GM19043 (cell line): ENCODE measurements at regions not wholly inside any gene's neighbourhood (a gene's known extent, or its start where the extent isn't known, plus 50 kb on each side); places are given as distances from the start of the nearest gene placed in this dataset.

Experiments
- ATAC-seq: cut with Tn5 transposase; IDR thresholded peaks from one replicate; pipeline ENCODE4 v1.9.1; 2021; ENCODE audit warnings: low read depth; ENCODE audit not compliant: unreplicated experiment

DNA sequence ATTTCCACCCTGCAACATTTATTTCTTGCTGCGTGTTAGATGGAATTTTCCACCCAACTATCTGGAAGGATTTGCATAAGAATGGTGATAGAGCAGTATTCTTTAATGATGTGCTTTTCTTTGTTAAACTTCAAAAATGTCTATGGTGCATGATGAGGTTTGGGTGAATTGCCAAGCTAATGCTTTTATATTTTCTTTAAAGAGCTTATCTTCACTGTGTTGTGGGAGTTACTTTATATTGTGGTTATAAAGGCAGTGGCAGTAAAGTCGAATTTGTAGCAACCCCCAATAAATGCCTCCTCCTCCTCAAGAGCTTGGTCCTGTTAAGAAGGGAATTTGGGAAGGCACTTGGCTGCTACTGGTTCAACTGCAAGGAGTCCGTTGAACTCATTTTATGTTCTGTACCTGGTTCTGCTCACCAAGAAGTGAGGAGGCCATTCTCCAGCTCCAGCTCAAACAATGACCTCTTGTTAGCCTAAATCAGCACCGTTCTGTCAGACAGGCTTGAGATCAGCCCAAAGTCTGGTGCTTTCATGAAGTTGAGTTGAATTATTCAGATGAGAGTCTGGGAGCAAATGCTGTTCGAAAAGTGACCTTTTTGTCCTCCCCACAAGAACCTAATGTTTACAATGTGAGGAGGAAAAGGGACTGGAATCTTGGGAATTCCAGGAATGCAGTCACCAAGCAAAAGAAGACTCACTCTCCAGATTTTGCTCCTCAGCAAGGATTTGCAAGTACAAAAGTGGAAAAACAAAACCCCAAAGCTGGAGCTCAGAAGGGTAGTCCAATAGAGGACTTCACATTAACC lies 217.0 kb downstream of the TMEM38B start:
- ATAC-seq, result no peak

DNA sequence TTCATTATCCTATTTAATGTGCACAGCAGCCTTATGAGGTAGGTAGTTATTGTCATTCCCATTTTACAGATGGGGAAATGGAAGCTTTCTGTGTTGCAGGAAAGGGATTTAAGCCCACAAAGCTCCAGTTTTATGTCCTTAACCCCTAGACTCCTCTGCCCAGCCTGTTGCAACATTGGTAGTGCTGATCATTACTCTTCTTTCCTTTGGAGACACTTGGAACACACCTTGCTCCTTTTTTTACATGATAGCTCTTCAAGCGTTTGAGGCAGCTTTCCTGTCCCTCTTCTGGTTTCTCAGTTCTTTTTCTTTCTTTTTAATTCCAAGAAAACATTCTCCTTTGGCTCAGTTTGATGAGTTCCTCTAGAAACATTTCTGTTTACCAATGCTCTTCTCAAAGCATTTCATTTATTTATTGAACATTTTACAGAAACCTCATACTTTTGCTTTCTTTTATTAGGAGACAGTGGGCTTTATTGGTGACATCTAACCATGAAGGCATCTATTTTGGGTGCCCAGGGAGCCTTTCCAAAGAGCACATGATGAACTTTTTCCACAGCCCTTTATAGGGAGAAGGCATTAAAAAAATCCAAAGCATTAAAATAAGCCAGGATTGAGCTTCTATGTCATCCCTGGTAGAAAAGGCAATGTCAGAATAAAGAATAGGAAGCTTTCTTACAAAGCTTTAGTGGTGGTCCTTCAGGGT lies 218.0 kb downstream of the TMEM38B start:
- ATAC-seq, result no peak

DNA sequence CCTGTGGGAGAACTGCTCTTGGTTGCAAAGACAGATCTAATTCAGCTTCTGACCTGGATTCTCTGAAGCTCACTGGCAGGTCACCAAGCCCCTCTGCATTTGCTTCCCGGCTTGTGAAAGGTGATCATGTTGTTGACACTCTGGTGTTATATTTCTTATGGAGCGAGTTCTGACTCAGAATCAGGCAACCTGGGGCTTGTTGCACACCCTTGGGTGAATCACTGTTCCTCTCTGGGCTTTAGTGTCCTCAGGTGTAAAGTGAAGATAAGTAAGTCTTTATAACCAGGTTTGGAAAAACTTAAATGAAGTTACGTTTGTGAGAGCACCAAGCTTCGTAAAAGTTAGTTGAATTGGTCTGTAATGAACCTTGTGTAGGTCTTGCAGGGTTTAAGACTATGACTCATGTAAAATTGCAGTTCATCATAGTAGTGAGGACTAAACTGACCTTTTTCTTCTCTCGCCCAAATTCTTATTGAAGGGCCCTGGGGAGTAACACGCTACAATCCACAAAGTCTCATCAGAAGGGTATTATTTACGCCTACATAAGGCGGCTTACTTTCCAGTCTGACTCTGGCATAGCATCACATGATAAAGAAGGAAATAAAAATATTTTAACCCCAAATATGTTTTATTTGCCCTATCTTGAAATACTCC lies 218.6 kb downstream of the TMEM38B start:
- ATAC-seq, result no peak

DNA sequence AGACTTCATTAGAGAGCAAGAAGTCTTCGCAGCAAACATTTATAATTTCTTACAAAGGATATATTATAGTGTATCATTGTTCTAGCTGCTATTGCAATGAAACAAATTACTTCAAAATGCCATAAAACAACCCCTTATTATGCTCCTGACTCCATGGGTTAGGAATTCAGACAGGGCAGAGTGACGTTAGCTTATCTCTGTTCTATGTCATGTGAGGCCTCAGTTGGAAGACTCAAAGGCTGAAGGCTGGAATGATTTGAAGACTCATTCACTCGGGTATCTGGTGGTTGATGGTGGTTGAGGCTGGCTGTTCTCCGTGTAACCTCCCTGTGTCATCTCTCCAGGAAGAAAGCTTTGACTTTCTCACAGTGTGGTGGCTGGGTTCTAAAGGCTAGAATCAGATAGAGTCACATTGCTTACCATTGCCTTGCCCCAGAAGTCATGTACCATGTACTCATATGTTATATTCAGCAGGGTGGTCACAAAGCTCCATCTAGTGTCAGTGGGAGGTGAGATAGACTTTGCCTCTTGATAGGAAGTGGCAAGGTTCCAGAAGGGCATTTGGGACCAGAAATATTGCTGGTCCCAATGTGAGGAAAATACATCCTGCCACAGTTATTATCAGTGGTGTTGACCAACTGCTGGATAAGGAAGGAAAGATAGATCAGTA lies 226.9 kb downstream of the TMEM38B start:
- ATAC-seq, result no peak

DNA sequence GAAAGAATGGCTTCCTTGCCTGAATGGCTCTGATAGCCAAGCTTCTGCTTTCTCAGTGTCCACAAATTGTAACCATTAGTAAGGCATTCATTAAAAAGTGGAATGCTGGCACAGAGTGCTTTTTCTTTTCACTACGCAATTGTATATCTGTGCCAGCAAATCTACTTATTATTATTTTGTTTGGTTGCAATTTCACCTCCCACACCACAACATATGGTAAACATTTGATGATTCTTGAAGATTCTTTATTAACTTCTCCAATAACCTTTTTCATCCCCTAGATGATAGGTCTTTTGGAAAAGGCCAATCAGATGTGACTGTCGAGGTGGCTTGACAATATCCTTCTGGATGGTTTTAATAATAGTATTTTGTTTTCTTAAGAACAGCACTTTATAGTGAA lies 234.1 kb downstream of the TMEM38B start:
- ATAC-seq, result no peak

DNA sequence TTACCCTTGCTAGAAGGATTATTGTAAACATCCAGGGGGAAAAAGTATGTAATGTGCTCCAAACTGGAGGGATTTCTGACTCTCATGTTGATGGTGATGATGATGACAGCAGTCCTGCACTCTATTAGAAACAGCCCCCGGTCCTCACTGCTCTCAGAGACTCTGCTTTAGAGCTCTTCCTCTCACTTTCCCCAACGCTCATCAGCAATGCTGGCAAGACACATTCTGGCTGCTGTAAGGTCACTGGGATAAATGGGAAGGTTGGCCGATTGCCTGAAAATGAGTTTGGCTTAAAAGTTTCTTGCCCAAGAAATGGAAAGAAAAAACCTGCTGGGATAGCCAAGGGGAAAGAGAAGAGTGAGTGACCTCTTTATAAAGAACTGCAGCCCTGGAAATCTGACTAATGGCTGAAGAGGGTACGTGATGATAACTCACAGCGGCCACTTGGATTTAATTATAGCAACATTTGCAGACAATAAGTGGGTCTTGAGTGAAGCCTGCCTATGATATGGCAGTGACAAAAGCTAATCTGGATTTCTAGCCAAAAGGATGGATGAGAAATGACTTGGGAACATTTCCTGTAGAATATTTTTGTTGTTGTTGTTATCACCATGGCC lies 235.8 kb downstream of the TMEM38B start:
- no peak for ATAC-seq

DNA sequence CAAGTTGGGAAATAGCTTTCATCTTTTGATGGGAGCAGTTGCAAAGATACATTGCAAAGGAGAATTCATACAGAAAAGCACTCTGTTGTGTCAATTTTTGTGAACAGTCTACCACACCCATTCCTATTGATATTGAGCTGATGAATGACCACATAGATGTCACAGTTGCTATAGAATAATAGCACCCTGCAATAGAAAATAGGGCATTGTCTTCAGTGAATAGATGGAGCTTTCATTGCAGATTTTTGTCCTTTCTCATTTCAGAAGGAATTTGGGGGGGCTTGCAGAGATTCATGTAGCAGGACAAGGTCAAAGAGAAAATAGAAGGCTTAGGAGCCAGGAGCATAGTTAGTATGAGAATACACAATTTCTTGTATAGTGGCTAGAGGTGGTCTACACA lies 237.9 kb downstream of the TMEM38B start:
- no peak for ATAC-seq

DNA sequence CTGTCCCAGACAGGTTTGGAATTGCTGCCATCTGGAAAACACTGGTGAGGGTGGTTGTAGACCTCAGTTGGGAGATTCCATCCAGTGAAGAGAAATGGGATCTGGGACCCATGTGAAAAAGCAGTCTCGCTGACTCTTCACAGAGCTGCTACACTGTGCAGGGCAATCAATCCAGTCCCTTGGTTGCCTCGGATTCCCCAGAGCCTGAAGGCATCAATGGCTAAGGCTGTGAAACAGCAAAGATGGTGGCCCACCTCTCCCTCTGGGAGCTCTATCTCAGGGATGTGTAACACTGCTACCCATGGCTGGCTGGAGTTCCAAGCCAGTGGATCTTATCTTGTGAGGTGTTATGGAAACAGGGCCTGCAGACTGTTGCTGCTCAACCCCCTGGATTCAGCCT lies 256.1 kb downstream of the TMEM38B start:
- ATAC-seq, result no peak

DNA sequence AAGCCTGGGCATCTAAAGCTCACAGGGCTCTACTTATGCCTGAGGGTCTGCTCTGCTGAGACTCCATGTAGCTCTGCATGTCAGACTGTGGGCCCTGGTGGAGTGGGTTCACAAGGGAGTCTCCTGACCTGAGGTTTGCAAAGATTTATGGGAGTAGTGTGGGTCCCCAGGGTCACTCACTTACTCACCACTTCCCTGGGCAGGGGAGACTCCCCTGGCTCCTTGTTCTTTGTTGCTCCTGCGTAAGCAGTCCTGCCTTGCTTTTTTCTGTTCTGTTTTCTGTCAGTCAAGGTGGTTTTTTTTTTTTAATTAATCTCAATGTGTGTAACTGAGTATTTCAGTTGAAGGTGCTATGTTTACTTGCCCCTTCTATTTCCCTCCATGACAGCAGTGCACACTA lies 256.6 kb downstream of the TMEM38B start:
- no peak for ATAC-seq

DNA sequence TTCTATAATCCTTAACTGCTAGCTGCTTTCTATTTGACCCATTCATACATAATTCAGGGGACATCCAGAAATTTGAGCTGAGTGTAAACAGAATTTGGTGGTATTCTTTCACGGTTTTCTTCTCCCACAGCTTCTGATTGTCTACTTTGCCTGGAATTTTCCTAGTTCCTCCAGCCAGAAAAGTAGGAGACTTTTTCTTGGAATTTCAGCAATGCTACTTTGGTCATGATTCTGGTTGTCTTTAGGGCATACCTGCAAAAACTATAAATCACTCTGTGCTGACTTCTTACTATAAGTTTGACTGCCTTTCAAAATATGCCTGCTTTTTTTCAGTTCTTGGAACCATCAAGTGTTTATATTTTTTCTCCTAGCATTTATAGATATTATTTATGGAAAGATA lies 260.2 kb downstream of the TMEM38B start:
- ATAC-seq, result no peak

DNA sequence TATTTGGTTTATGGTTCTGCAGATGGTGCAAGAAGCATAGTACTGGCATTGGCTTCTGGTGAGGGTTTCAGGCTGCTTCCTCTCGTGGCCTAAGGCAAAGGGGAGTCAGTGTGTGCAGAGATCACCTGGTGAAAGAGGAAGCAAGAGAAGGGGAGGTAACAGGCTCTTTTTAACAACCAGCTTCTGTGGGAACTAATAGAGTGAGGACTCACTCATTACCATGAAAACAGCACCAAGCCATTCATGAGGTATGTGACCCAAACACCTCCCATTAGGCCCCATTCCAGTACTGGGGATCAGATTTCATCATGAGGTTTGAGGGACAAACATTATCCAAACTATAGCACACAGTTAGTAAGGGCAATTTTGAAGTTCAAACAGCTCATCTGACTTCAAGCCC lies 263.5 kb downstream of the TMEM38B start:
- ATAC-seq, result peak; percentile 61

DNA sequence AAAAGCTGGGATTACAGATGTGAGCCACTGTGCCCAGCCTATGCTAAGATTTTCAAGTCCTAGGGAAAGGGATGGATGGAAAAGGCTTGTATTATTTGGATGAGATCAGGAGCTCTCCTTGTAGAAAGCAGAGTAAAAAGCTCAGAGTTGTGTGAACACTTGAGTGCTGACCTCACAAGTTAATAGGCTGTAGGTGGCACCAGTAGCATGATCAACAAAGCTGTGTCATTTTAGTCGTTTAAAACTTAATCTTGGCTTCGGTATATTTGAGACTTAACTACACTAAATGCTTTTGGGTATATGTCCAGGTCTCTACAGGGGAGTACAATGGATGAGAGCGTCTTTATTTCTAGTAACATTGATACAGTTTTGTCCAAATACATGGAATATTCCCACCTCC lies 264.2 kb downstream of the TMEM38B start:
- ATAC-seq, result no peak

DNA sequence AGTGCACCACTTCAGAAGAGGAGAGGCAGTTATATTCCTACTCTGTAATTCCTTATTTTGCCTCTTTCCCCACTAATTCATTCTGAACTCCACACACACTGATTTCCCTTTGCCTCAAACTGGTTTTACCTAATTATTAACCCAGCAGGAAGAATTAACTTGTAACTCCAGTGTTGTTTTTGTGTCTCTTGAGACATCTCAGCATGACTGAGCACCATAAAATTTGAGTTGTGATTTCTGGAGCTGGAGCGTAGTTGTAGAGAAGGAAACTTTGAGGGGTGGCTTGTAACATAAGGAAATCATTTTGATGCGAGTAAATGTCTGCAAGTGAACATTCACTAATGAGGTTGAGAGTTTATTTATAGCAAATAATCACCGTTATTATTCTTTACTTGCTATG lies 265.2 kb downstream of the TMEM38B start:
- no peak for ATAC-seq

DNA sequence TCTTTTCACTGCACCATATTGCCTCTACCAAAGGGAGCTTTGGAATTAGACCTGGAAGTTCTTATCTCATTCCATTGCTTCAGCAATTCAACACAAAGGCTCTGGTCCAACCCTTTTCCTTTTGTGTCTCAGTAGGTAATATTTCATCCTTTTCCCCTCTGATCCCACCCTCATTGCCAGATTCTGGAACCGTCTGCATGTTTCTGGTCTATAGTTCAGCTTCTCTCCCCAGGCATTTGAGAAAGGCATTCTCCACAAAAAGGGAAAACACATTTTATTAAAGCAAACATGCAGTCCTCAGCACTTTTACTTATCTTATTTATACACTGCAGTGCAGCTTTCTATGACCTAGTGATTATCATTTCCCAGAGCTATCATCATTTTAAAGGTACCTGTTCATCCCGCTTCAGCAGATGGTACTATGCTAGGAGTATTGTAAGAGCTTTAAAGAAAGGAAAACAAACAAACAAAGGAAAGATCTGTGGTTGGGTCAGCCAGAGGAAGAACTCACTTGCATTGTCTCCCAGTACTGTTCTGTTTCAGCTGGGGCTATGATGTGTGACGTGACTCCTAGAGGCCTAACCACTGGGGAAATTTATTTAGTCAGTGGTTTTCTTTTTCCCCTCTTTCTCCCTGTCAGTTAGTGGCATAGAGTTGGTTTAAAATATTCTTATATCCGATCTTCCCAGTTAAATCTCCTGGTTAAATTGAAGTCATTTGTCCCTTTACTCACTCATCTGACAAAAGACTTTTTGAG lies 269.2 kb downstream of the TMEM38B start:
- ATAC-seq, result no peak

DNA sequence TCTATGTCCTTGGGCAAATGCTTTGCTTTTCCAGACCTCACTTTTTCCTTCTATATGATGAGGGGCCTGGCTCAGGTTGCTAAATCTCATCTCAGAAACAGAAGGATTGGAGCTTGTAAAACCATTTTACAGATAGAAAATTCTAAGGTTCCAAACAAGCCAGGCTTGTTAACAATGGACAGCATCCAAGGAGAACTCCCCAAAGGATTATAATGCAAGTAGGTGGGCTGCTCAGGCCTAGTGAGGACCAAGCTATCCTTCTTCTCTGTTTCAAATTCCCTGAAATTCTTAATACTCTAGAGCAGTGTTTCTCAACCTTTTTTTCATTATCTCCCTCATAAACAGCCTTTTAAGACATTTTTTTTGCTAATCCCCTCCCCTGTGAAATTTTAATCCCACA lies 269.8 kb downstream of the TMEM38B start:
- ATAC-seq, result no peak

DNA sequence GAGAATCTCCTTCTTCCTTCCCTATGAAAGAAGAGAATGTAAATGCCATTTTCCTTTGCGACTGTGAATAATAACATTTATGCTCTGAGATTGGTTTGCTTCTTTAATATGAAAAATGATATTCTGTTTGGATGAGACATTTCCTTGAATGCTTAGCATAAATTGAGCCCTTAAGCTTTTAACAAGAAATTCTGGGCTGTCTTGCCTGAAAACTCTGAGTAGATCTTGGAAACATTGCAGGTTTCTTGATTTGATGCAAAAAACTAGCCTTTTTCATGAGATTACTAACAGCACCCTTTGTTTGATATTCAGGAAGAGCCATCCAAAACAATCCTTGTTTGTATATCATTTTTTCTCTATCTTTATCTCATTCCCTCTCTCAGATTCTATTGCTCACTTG lies 272.5 kb downstream of the TMEM38B start:
- no peak for ATAC-seq

DNA sequence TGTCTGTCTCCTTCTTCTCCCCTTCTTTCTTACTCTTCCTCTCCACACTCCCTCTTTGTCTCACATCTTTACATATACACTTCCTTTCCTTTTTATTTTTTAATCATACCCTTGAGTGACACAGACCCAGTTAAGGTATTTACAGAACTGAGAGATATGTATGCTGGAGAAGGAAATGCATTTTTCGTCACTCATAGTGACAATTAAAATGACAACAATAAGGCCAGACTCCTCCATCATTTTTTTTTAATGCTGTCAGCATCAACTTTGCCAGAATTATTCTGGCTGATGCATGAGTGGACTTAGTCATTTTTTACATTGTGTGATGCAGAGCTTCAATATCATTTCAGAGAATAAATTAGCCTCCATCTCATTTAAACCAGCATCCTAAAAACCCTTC lies 272.9 kb downstream of the TMEM38B start:
- no peak for ATAC-seq

DNA sequence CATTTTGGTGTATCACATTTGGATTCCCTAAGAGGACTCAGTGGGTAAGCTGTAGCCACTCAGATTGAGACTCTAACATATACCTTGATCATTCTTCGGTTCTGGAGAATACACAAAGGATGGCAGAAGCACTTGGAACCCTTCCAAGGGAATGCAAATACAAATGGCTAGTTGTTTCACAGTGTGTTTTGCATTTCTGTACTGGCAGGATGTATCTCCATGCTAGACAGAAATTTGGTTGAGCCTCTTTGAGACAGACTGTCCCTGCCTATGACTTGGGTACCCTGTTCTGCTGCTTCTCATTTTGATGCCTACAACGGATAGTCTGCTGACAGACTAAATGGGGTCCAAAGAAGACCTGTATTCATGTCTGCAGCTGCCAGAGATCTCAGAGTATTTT lies 273.5 kb downstream of the TMEM38B start:
- no peak for ATAC-seq

DNA sequence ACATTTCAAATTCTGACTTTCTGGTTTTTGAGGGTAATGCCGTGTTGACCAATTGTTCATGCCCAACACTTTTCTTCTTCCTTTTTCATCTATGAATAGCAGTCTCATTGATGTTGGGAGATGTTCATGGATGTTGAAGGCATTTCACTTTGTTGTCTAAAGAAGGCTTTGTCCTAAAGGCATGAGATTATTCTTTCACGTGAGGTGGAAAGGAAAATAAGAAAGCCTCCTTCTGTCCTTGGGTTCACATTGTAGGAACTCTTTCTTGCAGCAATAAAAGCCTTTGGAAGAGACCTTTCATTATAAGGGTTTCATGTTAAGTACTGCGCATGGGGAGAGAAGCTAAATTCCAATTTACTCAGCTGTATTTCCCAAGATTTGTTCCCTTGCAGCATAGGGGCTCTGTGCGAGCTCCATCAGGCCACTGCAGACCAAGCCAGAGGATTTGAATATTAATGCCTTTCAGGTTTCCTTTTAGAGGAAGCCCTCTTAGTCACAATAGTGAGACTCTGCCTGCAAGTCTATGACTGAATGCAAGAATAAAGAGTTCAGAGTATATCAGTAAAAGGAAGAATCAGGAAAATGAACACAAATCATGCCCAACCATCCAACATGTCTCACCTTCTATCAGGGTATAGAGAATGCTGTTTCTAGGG lies 274.6 kb downstream of the TMEM38B start:
- ATAC-seq, result no peak

DNA sequence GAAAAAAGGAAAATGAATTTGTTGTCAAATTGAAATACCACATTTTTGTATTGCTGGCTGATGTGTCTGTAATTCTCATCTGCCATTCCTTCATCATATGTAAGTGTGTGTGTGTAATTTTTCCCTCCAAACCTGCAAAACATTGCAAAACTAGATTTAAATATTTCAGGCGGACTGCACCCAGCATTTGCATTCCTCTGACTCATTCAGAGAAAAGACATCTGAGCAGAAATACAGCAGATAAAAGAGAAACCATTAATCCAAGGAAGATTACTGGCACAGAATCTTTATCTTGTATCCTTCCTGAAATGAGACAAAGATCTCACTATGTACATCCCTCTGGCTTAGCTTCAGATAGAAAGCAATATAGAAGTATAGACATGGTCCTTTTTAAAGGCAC lies 275.3 kb downstream of the TMEM38B start:
- no peak for ATAC-seq
